H1 (cell line): ENCODE measurements at regions not wholly inside any gene's neighbourhood (a gene's known extent, or its start where the extent isn't known, plus 50 kb on each side); places are given as distances from the start of the nearest gene placed in this dataset.

ENCODE experiments used
- CTCF ChIA-PET: fragments of 300-600 bp; sonication (Branson Sonifier 250); formaldehyde crosslinking; loops from one replicate; lab custom pipeline; 2021; ENCODE audit not compliant: partially characterized antibody; lab: Charles Lee
- POLR2A ChIA-PET: fragments of 300-600 bp; sonication (Branson Sonifier 250); formaldehyde crosslinking; loops from one replicate; lab custom pipeline; 2021; ENCODE audit warnings: inconsistent platforms; ENCODE audit not compliant: partially characterized antibody; lab: Charles Lee
- DNase-seq, 2 experiments: peaks; one replicate each; pipeline versions ENCODE4 v3.0.0 to v3.0.0-alpha.2; 2010 to 2022; ENCODE audit warnings: low spot score in 2 of 2, low read depth in 1 of 2, mixed read lengths in 1 of 2
- FAIRE-seq: peaks from 2 replicates; lab custom pipeline; 2011; peaks lifted over from hg19 to GRCh38; lab: Jason Lieb, UNC
- H2AFZ ChIP-seq: 2 replicates; pipeline ENCODE4 v1.8.1; 2012; ENCODE audit warnings: low read length, inconsistent platforms
- H2AK5ac ChIP-seq: 2 replicates; pipeline ENCODE4 v1.6.1; 2013; ENCODE audit warnings: low read depth, low read length
- H2BK120ac ChIP-seq: replicated peaks from 2 replicates; pipeline ENCODE3; 2013; ENCODE audit warnings: low read depth, low read length, inconsistent platforms
- H2BK12ac ChIP-seq: 2 replicates; pipeline ENCODE4 v1.6.1; 2013; ENCODE audit warnings: low read depth, low read length
- H2BK15ac ChIP-seq: 2 replicates; pipeline ENCODE4 v1.6.1; 2013; ENCODE audit warnings: low read length
- H2BK20ac ChIP-seq: 2 replicates; pipeline ENCODE4 v1.6.1; 2013; ENCODE audit warnings: low read length
- H2BK5ac ChIP-seq: 2 replicates; pipeline ENCODE4 v1.6.1; 2013; ENCODE audit warnings: low read depth, low read length
- H3K14ac ChIP-seq: 2 replicates; pipeline ENCODE4 v1.6.1; 2013; ENCODE audit warnings: inconsistent platforms; ENCODE audit not compliant: insufficient read length
- H3K18ac ChIP-seq: 2 replicates; pipeline ENCODE4 v1.6.1; 2013; ENCODE audit warnings: low read length; ENCODE audit errors: extremely low read depth
- H3K23ac ChIP-seq: 2 replicates; pipeline ENCODE4 v1.6.1; 2013; ENCODE audit warnings: inconsistent platforms; ENCODE audit not compliant: insufficient read length
- H3K23me2 ChIP-seq: 2 replicates; pipeline ENCODE4 v1.6.1; 2013; ENCODE audit warnings: low read depth, low read length
- H3K27ac ChIP-seq: 2 replicates; pipeline ENCODE4 v1.6.1; 2011; ENCODE audit warnings: low read depth, low read length, inconsistent platforms
- H3K27me3 ChIP-seq, 4 experiments: replicated peaks in 1 of 4; 1 replicate in 1 of 4; 2 replicates in 3 of 4; pipeline versions ENCODE4 v1.6.1 to v1.8.1; 2011 to 2013; ENCODE audit warnings: low read length in 3 of 4, mild to moderate bottlenecking in 3 of 4, inconsistent platforms in 2 of 4, mixed read lengths in 2 of 4, moderate library complexity in 1 of 4; ENCODE audit not compliant: control insufficient read depth in 3 of 4, insufficient read depth in 3 of 4; ENCODE audit errors: extremely low read depth in 1 of 4
- H3K36me3 ChIP-seq, 4 experiments: 2 replicates each; pipeline versions ENCODE4 v1.6.1 to v1.8.1; 2011 to 2013; ENCODE audit warnings: mild to moderate bottlenecking in 4 of 4, low read length in 3 of 4, moderate library complexity in 2 of 4, control low read depth in 1 of 4, inconsistent platforms in 1 of 4; ENCODE audit not compliant: insufficient read depth in 4 of 4, control insufficient read depth in 2 of 4
- H3K4ac ChIP-seq: replicated peaks from 2 replicates; pipeline ENCODE3; 2013; ENCODE audit warnings: low read length, low read depth, mixed read lengths, inconsistent platforms; ENCODE audit not compliant: insufficient read length
- H3K4me1 ChIP-seq, 4 experiments: replicated peaks in 1 of 4; 1 replicate in 1 of 4; 2 replicates in 3 of 4; pipeline versions ENCODE4 v1.6.1 to v1.8.1; 2011 to 2013; ENCODE audit warnings: low read length in 3 of 4, inconsistent platforms in 2 of 4, mixed read lengths in 1 of 4; ENCODE audit not compliant: insufficient read depth in 4 of 4, control insufficient read depth in 3 of 4
- H3K4me2 ChIP-seq, 2 experiments: 2 replicates each; pipeline versions ENCODE4 v1.6.1 to v1.8.1; 2011 to 2013; ENCODE audit warnings: low read depth in 2 of 2, low read length in 2 of 2, control low read depth in 1 of 2, inconsistent platforms in 1 of 2, mild to moderate bottlenecking in 1 of 2; ENCODE audit not compliant: insufficient read depth in 1 of 2
- H3K4me3 ChIP-seq, 4 experiments: fragments of 200-600, 300-600 bp in 1 of 4; sonication (generic), shearing (Covaris generic), sonication (Bioruptor Twin) in 1 of 4; 2 replicates each; pipeline versions ENCODE4 v1.5.1 to v1.8.1; 2011 to 2016; ENCODE audit warnings: low read length in 4 of 4, low read depth in 3 of 4, control low read depth in 2 of 4, inconsistent platforms in 2 of 4, mild to moderate bottlenecking in 2 of 4, mixed read lengths in 1 of 4, moderate library complexity in 1 of 4; ENCODE audit not compliant: insufficient read depth in 2 of 4; ENCODE audit errors: extremely low read depth in 1 of 4
- H3K56ac ChIP-seq: replicated peaks from 2 replicates; pipeline ENCODE3; 2013; ENCODE audit warnings: low read depth, mild to moderate bottlenecking, mixed read lengths, low read length, inconsistent platforms; ENCODE audit not compliant: insufficient read length
- H3K79me1 ChIP-seq: 2 replicates; pipeline ENCODE4 v1.6.1; 2013; ENCODE audit warnings: low read depth, low read length, control low read depth
- H3K79me2 ChIP-seq, 2 experiments: 2 replicates each; pipeline versions ENCODE4 v1.6.1 to v1.8.1; 2012 to 2013; ENCODE audit warnings: low read length in 2 of 2, mild to moderate bottlenecking in 2 of 2, inconsistent platforms in 1 of 2; ENCODE audit not compliant: insufficient read depth in 2 of 2, control insufficient read depth in 1 of 2
- H3K9ac ChIP-seq, 4 experiments: replicated peaks in 1 of 4; 1 replicate in 1 of 4; 2 replicates in 3 of 4; pipeline versions ENCODE4 v1.6.1 to v1.8.1; 2011 to 2013; ENCODE audit warnings: low read depth in 3 of 4, low read length in 3 of 4, control low read depth in 2 of 4, mild to moderate bottlenecking in 2 of 4, moderate library complexity in 2 of 4, inconsistent platforms in 1 of 4; ENCODE audit errors: extremely low read depth in 1 of 4
- H3K9me3 ChIP-seq, 2 experiments: 2 replicates each; pipeline versions ENCODE4 v1.6.1 to v1.8.1; 2012 to 2013; ENCODE audit warnings: mild to moderate bottlenecking in 2 of 2, moderate library complexity in 2 of 2, control low read depth in 1 of 2, inconsistent platforms in 1 of 2, low read depth in 1 of 2, low read length in 1 of 2, mixed read lengths in 1 of 2; ENCODE audit not compliant: insufficient read depth in 2 of 2
- H4K20me1 ChIP-seq, 2 experiments: replicated peaks in 1 of 2; 2 replicates each; pipeline versions ENCODE3 to v1.8.1; 2011 to 2013; ENCODE audit warnings: inconsistent platforms in 2 of 2, low read length in 2 of 2, mild to moderate bottlenecking in 1 of 2; ENCODE audit not compliant: insufficient read depth in 2 of 2, control insufficient read depth in 1 of 2
- H4K5ac ChIP-seq: 2 replicates; pipeline ENCODE4 v1.6.1; 2013; ENCODE audit warnings: low read length, low read depth, mixed read lengths, inconsistent platforms; ENCODE audit not compliant: insufficient read length
- H4K8ac ChIP-seq: 2 replicates; pipeline ENCODE4 v1.8.0; 2013; ENCODE audit warnings: mild to moderate bottlenecking, moderate library complexity, low read length, inconsistent platforms; ENCODE audit not compliant: insufficient read depth; ENCODE audit errors: extremely low read depth
- H4K91ac ChIP-seq: replicated peaks from 2 replicates; pipeline ENCODE3; 2013; ENCODE audit warnings: low read length, mixed read lengths, inconsistent platforms; ENCODE audit not compliant: insufficient read length
- EP300 ChIP-seq, 2 experiments: IDR thresholded peaks; 1 replicate in 1 of 2; 2 replicates in 1 of 2; pipeline ENCODE4 v1.6.1; 2011 to 2012; ENCODE audit warnings: low read depth in 2 of 2, low read length in 2 of 2, mild to moderate bottlenecking in 2 of 2, borderline replicate concordance in 1 of 2, inconsistent platforms in 1 of 2, moderate library complexity in 1 of 2
- FOSL1 ChIP-seq: IDR thresholded peaks from 2 replicates; pipeline ENCODE4 v1.6.1; 2011; ENCODE audit warnings: mild to moderate bottlenecking, low read depth, low read length, moderate library complexity; ENCODE audit not compliant: insufficient read depth
- GTF2F1 ChIP-seq: IDR thresholded peaks from 2 replicates; pipeline ENCODE4 v1.6.1; 2012; ENCODE audit warnings: low read depth, low read length, improper control_type of control experiment, borderline replicate concordance
- KDM4A ChIP-seq: IDR thresholded peaks from one replicate; pipeline ENCODE4 v1.7.1; 2012; ENCODE audit warnings: low read depth, mild to moderate bottlenecking, moderate library complexity, low read length, inconsistent platforms; ENCODE audit not compliant: severe bottlenecking
- KDM5A ChIP-seq: fragments of 200-600 bp; IDR thresholded peaks from 2 replicates; pipeline ENCODE4 v1.7.1; 2012; ENCODE audit warnings: mild to moderate bottlenecking, low read length, inconsistent platforms, mixed read lengths
- SP2 ChIP-seq: IDR thresholded peaks from 2 replicates; pipeline ENCODE4 v1.6.1; 2012; ENCODE audit warnings: mild to moderate bottlenecking, low read length, inconsistent platforms
- SP4 ChIP-seq: IDR thresholded peaks from 2 replicates; pipeline ENCODE4 v1.6.1; 2012; ENCODE audit warnings: low read length, inconsistent platforms
- SUZ12 ChIP-seq: fragments of 200-600 bp; sonication (generic); IDR thresholded peaks from 2 replicates; pipeline ENCODE4 v1.6.1; 2012; ENCODE audit warnings: mild to moderate bottlenecking, inconsistent platforms, low read length, moderate library complexity, mixed read lengths
- TBP ChIP-seq: IDR thresholded peaks from 2 replicates; pipeline ENCODE4 v1.6.1; 2011; ENCODE audit warnings: low read depth, low read length, improper control_type of control experiment
- YY1 ChIP-seq: IDR thresholded peaks from 2 replicates; pipeline ENCODE4 v1.6.1; 2011; ENCODE audit warnings: low read depth, mild to moderate bottlenecking, low read length
- WGBS, 2 experiments: shearing (Covaris generic) in 1 of 2; methylation state at CpG; one replicate each; pipeline versions ENCODE4 v1.1.6 to v1.1.7; 2013 to 2015; ENCODE audit warnings: low lambda C conversion rate in 2 of 2, mixed read lengths in 2 of 2, inconsistent platforms in 1 of 2, low coverage in 1 of 2, missing lambda C conversion rate in 1 of 2; ENCODE audit not compliant: insufficient replicate concordance in 2 of 2, insufficient coverage in 1 of 2, insufficient read length in 1 of 2; ENCODE audit errors: extremely low coverage in 1 of 2, missing lambda C conversion rate in 1 of 2; 5-methylcytosine and 5-hydroxymethylcytosine counted together
- TF ChIP-seq, protein P1 (sequence below): IDR thresholded peaks from 2 replicates; pipeline ENCODE4 v1.6.1; 2012; ENCODE audit warnings: low read length, inconsistent platforms

GRCh38 chr10:78620985-78621799 is 447.6 kb upstream of the ZMIZ1 start:
- no peak overlapping the region for H3K18ac ChIP-seq
- H3K27ac ChIP-seq, result no peak overlapping the region
- H2BK12ac ChIP-seq, result no peak overlapping the region
- H2BK5ac ChIP-seq, result no peak overlapping the region
- H2BK20ac ChIP-seq, result no peak overlapping the region
- 0 out of 2 replicates have a peak overlapping the region, but pooled peaks have one; percentile 72 for H2BK15ac ChIP-seq
- no peak overlapping the region for H3K23ac ChIP-seq
- peaks cover 0 to 3% (median 0%) of the 10 kb centered on the region in 4 experiments; a peak in 1 of 7 replicates for H3K27me3 ChIP-seq
- H3K23me2 ChIP-seq, result no peaks in the 10 kb centered on the region
- ChIA-PET CTCF (no interaction called here), POLR2A (no interaction called here)
- FAIRE-seq (no peak), DNase-seq (no peak)
- H3K79me1 ChIP-seq, result no peaks in the 10 kb centered on the region
- H3K56ac ChIP-seq, result no peak overlapping the region
- 0 out of 7 replicates have a peak, but pooled peaks cover 0 to 2% (median 0%) of the 10 kb centered on the region in 4 experiments for H3K4me1 ChIP-seq
- H3K36me3 ChIP-seq, result no peaks in the 10 kb centered on the region
- H4K20me1 ChIP-seq, result no peaks in the 10 kb centered on the region
- H4K8ac ChIP-seq, result no peak overlapping the region
- no peaks in the 10 kb centered on the region for H3K79me2 ChIP-seq
- H3K4me2 ChIP-seq, result no peak overlapping the region
- no peaks in the 10 kb centered on the region for H3K9me3 ChIP-seq
- 85% methylated on average over 9 of the region's 9 CpGs; no CpG with 5 or more reads in 1 of the 2 experiments for WGBS, 2 experiments
- H2BK120ac ChIP-seq, result no peak overlapping the region
- H3K14ac ChIP-seq, result no peak overlapping the region
- H3K4ac ChIP-seq, result no peak overlapping the region
- no peak overlapping the region for H4K5ac ChIP-seq
- no peak overlapping the region for H2AK5ac ChIP-seq
- no peak overlapping the region for H4K91ac ChIP-seq
- no peak overlapping the region for H3K4me3 ChIP-seq
- H3K9ac ChIP-seq, result no peak overlapping the region
- no peak overlapping the region for H2AFZ ChIP-seq
- TF ChIP-seq KDM4A, result no peak
- TF ChIP-seq EP300 (IDR thresholded peaks at IDR 0.05; ENCODE audit: borderline replicate concordance in 1 of 2, low read depth in 2 of 2, low read length in 2 of 2), result no peak
- TF ChIP-seq SP4, result no peak
- no peak for TF ChIP-seq SUZ12
- TF ChIP-seq YY1, result no peak
- no peak for TF ChIP-seq FOSL1
- TF ChIP-seq SP2, result no peak
- TF ChIP-seq, protein P1, sequence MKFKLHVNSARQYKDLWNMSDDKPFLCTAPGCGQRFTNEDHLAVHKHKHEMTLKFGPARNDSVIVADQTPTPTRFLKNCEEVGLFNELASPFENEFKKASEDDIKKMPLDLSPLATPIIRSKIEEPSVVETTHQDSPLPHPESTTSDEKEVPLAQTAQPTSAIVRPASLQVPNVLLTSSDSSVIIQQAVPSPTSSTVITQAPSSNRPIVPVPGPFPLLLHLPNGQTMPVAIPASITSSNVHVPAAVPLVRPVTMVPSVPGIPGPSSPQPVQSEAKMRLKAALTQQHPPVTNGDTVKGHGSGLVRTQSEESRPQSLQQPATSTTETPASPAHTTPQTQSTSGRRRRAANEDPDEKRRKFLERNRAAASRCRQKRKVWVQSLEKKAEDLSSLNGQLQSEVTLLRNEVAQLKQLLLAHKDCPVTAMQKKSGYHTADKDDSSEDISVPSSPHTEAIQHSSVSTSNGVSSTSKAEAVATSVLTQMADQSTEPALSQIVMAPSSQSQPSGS, result no peak
- no peak for TF ChIP-seq KDM5A
- no peak for TF ChIP-seq GTF2F1
- no peak for TF ChIP-seq TBP
